Neural cell (in vitro differentiated cells): ENCODE measurements at regions not wholly inside any gene's neighbourhood (a gene's known extent, or its start where the extent isn't known, plus 50 kb on each side); places are given as distances from the start of the nearest gene placed in this dataset.

Source experiments
- H2AFZ ChIP-seq: fragments of 200-600, 300-800 bp; sonication (generic), shearing (Covaris generic); 2 replicates; pipeline ENCODE4 v1.6.0; 2014; ENCODE audit warnings: low read depth, mild to moderate bottlenecking, antibody characterized with exemption, low read length, moderate library complexity
- H3F3A ChIP-seq: fragments of 200-600 bp; shearing (Covaris generic); 2 replicates; pipeline ENCODE4 v1.6.1; 2016; ENCODE audit warnings: mild to moderate bottlenecking, moderate library complexity, mixed read lengths, antibody characterized with exemption, low read length; ENCODE audit not compliant: insufficient read depth, poor library complexity, severe bottlenecking
- H3K27ac ChIP-seq: fragments of 200-600, 300-800 bp; sonication (generic), shearing (Covaris generic); 2 replicates; pipeline ENCODE4 v1.5.1; 2014; ENCODE audit warnings: mild to moderate bottlenecking, low read length, moderate library complexity
- H3K27me3 ChIP-seq: fragments of 300-800, 200-600 bp; sonication (generic), shearing (Covaris generic); 2 replicates; pipeline ENCODE4 v1.6.0; 2014; ENCODE audit warnings: mild to moderate bottlenecking, low read depth, low read length, moderate library complexity; ENCODE audit not compliant: insufficient read depth
- H3K36me3 ChIP-seq: fragments of 300-800, 200-600 bp; sonication (generic), shearing (Covaris generic); 2 replicates; pipeline ENCODE4 v1.5.1; 2014; ENCODE audit warnings: mild to moderate bottlenecking, antibody characterized with exemption, low read length, moderate library complexity; ENCODE audit not compliant: insufficient read depth
- H3K4me2 ChIP-seq: fragments of 300-800, 200-600 bp; sonication (generic), shearing (Covaris generic); 2 replicates; pipeline ENCODE4 v1.6.0; 2014; ENCODE audit warnings: mild to moderate bottlenecking, low read length
- H3K4me3 ChIP-seq: fragments of 300-800, 200-600 bp; sonication (generic), shearing (Covaris generic); 2 replicates; pipeline ENCODE4 v1.5.1; 2014; ENCODE audit warnings: mild to moderate bottlenecking, low read length, moderate library complexity
- H3K79me2 ChIP-seq: fragments of 200-600 bp; shearing (Covaris generic); replicated peaks from 2 replicates; pipeline ENCODE4 v1.6.0; 2014; ENCODE audit warnings: mild to moderate bottlenecking, low read length, moderate library complexity; ENCODE audit not compliant: insufficient read depth
- H3K9ac ChIP-seq: fragments of 300-800, 200-600 bp; sonication (generic), shearing (Covaris generic); 2 replicates; pipeline ENCODE4 v1.6.1; 2016; ENCODE audit warnings: mild to moderate bottlenecking, low read length, mixed read lengths
- H3K9me2 ChIP-seq: fragments of 200-600 bp; shearing (Covaris generic); 2 replicates; pipeline ENCODE4 v1.6.1; 2016; ENCODE audit warnings: mild to moderate bottlenecking, low read length, mixed read lengths; ENCODE audit not compliant: insufficient read depth
- H3K9me3 ChIP-seq: fragments of 200-600, 300-800 bp; sonication (generic), shearing (Covaris generic); 2 replicates; pipeline ENCODE4 v1.6.1; 2016; ENCODE audit warnings: mild to moderate bottlenecking, mixed run types, low read length, moderate library complexity, mixed read lengths
- H4K20me1 ChIP-seq: fragments of 200-600 bp; shearing (Covaris generic); 2 replicates; pipeline ENCODE4 v1.6.1; 2016; ENCODE audit warnings: mild to moderate bottlenecking, mixed run types; ENCODE audit not compliant: insufficient read depth
- CTCF ChIP-seq: fragments of 450-650 bp; IDR thresholded peaks from 2 replicates; pipeline ENCODE4 v1.5.1; 2014; ENCODE audit warnings: antibody characterized with exemption, mild to moderate bottlenecking, moderate library complexity; ENCODE audit not compliant: poor library complexity, severe bottlenecking
- EP300 ChIP-seq: fragments of 450-650 bp; conservative IDR thresholded peaks from 2 replicates; pipeline ENCODE4 v1.6.1; 2014; ENCODE audit warnings: antibody characterized with exemption, mild to moderate bottlenecking, moderate library complexity; ENCODE audit not compliant: poor library complexity, severe bottlenecking
- EZH2 ChIP-seq: fragments of 200-600, 300-800 bp; shearing (Covaris generic), sonication (generic); IDR thresholded peaks from 2 replicates; pipeline ENCODE4 v1.6.1; 2014; ENCODE audit warnings: antibody characterized with exemption, low read length, borderline replicate concordance, mild to moderate bottlenecking; ENCODE audit not compliant: insufficient read depth, poor library complexity, severe bottlenecking
- MXI1 ChIP-seq: fragments of 450-650 bp; conservative IDR thresholded peaks from 2 replicates; pipeline ENCODE4 v1.6.1; 2014; ENCODE audit warnings: antibody characterized with exemption, mild to moderate bottlenecking; ENCODE audit not compliant: poor library complexity, severe bottlenecking
- POLR2AphosphoS5 ChIP-seq: IDR thresholded peaks from 2 replicates; pipeline ENCODE4 v1.6.1; 2012
- RAD21 ChIP-seq: fragments of 450-650 bp; conservative IDR thresholded peaks from 2 replicates; pipeline ENCODE4 v1.6.1; 2014; ENCODE audit warnings: antibody characterized with exemption, mild to moderate bottlenecking, moderate library complexity
- SMC3 ChIP-seq: fragments of 450-650 bp; conservative IDR thresholded peaks from 2 replicates; pipeline ENCODE4 v1.6.1; 2014; ENCODE audit warnings: antibody characterized with exemption, mild to moderate bottlenecking, moderate library complexity; ENCODE audit not compliant: poor library complexity
- TAF1 ChIP-seq: IDR thresholded peaks from 2 replicates; pipeline ENCODE4 v1.6.1; 2012; ENCODE audit warnings: low read depth
- TF ChIP-seq, protein P1 (sequence below): IDR thresholded peaks from 2 replicates; pipeline ENCODE4 v1.6.1; 2012; ENCODE audit warnings: borderline replicate concordance

GRCh38 chr1:53388963-53389362, 61.1 kb upstream of the LRP8 start:
- H3K9ac ChIP-seq, result no peak overlapping the region
- no peaks in the 10 kb centered on the region for H3F3A ChIP-seq
- no peak overlapping the region for H3K4me3 ChIP-seq
- no peaks in the 10 kb centered on the region for H3K27me3 ChIP-seq
- H3K9me2 ChIP-seq, result no peaks in the 10 kb centered on the region
- no peaks in the 10 kb centered on the region for H3K79me2 ChIP-seq
- H3K27ac ChIP-seq, result no peak overlapping the region
- TF ChIP-seq EZH2, result no peak
- TF ChIP-seq EP300, result no peak
- TF ChIP-seq CTCF, result no peak
- TF ChIP-seq, protein P1, sequence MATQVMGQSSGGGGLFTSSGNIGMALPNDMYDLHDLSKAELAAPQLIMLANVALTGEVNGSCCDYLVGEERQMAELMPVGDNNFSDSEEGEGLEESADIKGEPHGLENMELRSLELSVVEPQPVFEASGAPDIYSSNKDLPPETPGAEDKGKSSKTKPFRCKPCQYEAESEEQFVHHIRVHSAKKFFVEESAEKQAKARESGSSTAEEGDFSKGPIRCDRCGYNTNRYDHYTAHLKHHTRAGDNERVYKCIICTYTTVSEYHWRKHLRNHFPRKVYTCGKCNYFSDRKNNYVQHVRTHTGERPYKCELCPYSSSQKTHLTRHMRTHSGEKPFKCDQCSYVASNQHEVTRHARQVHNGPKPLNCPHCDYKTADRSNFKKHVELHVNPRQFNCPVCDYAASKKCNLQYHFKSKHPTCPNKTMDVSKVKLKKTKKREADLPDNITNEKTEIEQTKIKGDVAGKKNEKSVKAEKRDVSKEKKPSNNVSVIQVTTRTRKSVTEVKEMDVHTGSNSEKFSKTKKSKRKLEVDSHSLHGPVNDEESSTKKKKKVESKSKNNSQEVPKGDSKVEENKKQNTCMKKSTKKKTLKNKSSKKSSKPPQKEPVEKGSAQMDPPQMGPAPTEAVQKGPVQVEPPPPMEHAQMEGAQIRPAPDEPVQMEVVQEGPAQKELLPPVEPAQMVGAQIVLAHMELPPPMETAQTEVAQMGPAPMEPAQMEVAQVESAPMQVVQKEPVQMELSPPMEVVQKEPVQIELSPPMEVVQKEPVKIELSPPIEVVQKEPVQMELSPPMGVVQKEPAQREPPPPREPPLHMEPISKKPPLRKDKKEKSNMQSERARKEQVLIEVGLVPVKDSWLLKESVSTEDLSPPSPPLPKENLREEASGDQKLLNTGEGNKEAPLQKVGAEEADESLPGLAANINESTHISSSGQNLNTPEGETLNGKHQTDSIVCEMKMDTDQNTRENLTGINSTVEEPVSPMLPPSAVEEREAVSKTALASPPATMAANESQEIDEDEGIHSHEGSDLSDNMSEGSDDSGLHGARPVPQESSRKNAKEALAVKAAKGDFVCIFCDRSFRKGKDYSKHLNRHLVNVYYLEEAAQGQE, result no peak
- no peak for TF ChIP-seq MXI1
- no peak for TF ChIP-seq RAD21
- no peak for TF ChIP-seq POLR2AphosphoS5
- no peak for TF ChIP-seq SMC3
- TF ChIP-seq TAF1, result no peak
- H3K4me2 ChIP-seq, result no peak overlapping the region
- H2AFZ ChIP-seq, result no peak overlapping the region
- H4K20me1 ChIP-seq, result no peaks in the 10 kb centered on the region
- no peaks in the 10 kb centered on the region for H3K9me3 ChIP-seq
- H3K36me3 ChIP-seq, result no peaks in the 10 kb centered on the region

GRCh38 chr1:53390261-53390660, 62.4 kb upstream of the LRP8 start:
- Histone ChIP-seq H4K20me1 (no peaks in the 10 kb centered on the region), H3K9ac (no peak overlapping the region), H3K27me3 (no peaks in the 10 kb centered on the region), H3K27ac (no peak overlapping the region), H3K4me3 (no peak overlapping the region), H2AFZ (no peak overlapping the region), H3K36me3 (no peaks in the 10 kb centered on the region), H3K9me2 (no peaks in the 10 kb centered on the region), H3K79me2 (no peaks in the 10 kb centered on the region), H3K4me2 (no peak overlapping the region), H3K9me3 (no peaks in the 10 kb centered on the region), H3F3A (no peaks in the 10 kb centered on the region)
- TF ChIP-seq CTCF (no peak), EZH2 (no peak), EP300 (no peak), SMC3 (no peak), MXI1 (no peak), TAF1 (no peak), RAD21 (no peak), POLR2AphosphoS5 (no peak)
- TF ChIP-seq, protein P1, result no peak
